Fibroblast of the conjunctiva (primary cell): ENCODE measurements at regions not wholly inside any gene's neighbourhood (a gene's known extent, or its start where the extent isn't known, plus 50 kb on each side); places are given as distances from the start of the nearest gene placed in this dataset.
"Not testable (repeated sequence)": the region's sequence is repeated elsewhere in the genome, so short reads cannot be mapped to it uniquely, and the experiment has no call there.

ENCODE experiments used
- DNase-seq: peaks from one replicate; pipeline ENCODE4 v3.0.0-alpha.2; 2010; ENCODE audit warnings: low read depth

DNA sequence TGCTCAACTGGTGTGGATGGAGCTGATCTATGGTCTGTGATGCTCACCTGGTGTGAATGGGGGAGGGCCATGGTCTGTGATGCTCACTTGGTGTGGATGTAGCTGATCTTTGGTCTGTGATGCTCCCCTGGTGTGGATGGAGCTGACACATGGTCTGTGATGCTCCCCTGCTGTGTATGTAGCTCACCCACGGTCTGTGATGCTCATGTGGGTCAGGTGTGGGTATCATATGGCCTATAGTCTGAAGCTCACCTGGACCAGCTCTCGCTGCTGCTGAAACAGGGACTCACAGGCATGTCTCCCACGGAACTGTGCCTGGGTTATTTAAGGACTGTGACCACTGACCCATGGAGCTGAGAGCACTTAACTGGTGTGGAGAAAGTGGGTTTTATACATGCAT lies 109.7 kb downstream of the CRLF2 start:
- DNase-seq: no peak

DNA sequence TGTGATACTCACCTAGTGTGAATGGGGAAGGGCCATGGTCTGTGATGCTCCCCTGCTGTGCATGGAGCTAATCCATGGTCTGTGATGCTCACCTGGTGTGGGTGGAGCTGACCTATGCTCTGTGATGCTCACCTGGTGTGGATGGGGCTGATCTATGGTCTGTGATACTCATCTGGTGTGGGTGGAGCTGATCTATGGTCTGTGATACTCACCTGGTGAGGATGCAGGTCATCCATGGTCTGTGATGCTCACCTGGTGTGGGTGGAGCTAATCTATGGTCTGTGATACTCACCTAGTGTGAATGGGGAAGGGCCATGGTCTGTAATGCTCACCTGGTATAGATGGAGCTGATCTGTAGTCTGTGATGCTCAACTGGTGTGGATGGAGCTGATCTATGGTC lies 110.2 kb downstream of the CRLF2 start:
- not testable (repeated sequence) for DNase-seq

- no peak for DNase-seq
Measured at GRCh38 chrX:1099146-1099770, 113.2 kb downstream of the CRLF2 start.

DNA sequence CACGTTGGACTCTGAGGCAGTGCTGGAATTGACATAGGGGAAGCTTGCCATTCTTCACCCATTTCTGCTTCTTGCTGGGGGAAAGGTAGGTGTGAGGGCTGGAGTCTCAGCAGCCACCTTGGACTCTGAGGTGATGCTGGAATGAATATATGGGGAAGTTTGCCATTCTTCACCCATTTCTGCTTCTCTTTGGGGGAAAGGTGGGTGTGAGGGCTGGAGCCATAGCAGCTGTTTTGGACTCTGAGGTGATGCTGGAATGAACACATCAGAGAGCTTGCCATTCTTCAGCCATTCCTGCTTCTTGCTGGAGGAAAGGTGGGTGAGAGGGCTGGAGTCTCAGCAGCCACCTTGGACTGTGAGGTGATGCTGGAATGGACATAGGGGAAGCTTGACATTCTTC lies 115.1 kb downstream of the CRLF2 start:
- DNase-seq: no peak

DNA sequence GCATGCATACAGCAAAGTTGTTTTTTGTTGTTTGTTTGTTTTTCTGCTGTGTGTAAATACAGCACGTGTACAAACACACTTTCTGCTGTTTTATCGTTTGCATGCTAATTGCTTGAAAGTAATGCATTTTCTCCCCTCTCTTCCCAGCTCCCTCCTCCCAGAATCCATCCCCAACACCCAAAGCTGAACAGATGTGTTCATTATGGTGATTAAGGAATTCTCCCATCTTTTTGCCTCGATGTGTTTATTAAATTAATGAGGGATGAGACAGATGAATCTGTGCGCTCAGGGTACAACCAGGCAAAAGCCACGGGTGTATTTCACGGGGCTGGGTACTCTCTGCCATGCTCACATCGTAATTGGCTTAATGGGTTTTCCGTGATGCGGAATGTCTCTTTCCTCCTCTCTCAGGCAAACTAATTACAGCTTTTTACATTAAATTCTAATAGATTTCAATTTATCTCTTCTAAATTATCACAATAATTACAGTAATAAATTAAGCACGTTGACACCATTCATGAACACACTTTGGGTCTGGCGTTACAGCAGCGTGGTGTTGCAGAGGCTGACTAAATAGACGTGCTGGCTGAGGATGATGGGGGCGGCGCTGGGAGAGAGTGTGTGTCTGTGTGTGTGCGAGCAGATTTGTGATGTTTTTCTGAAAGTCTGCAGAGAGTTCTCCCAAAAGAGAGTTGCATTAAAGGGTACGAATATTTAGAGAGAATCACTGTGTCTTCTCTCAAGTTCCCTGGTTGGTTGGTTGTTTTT lies 117.7 kb downstream of the CRLF2 start:
- no peak for DNase-seq

- DNase-seq: no peak
Measured at GRCh38 chrX:1093586-1094421, 118.6 kb downstream of the CRLF2 start.

- DNase-seq: no peak
Measured at GRCh38 chrX:1093121-1093520, 119.3 kb downstream of the CRLF2 start.

- DNase-seq: no peak
Measured at GRCh38 chrX:1086444-1087409, 125.7 kb downstream of the CRLF2 start.

GRCh38 chrX:1085871-1086270 lies 126.6 kb downstream of the CRLF2 start:
- DNase-seq: not testable (repeated sequence)

- no peak for DNase-seq
Measured at GRCh38 chrX:1084689-1085088, 127.8 kb downstream of the CRLF2 start.

- DNase-seq: no peak
Measured at GRCh38 chrX:1076871-1077651, 135.4 kb downstream of the CRLF2 start.

- no peak for DNase-seq
Measured at GRCh38 chrX:1075741-1076140, 136.7 kb downstream of the CRLF2 start.

GRCh38 chrX:1075156-1075555 lies 137.3 kb downstream of the CRLF2 start:
- DNase-seq: no peak

GRCh38 chrX:1074755-1075154 lies 137.7 kb downstream of the CRLF2 start:
- no peak for DNase-seq

DNA sequence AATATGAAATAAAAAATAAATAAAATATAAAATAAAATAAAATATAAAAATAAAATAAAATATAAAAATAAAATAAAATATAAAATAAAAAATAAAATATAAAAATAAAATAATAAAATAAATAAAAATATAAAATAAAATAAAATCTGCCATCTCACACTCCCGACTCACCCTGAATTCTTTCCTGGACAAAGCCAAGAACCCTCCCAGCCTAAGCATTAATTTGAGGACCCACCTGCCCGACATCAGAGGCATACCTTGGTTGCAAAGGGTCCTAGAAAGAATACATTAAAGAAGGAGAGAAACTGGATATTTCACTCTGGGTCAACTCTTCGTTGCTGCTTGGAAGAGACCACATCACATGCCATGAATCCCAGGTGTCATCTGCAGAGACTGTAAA lies 138.3 kb downstream of the CRLF2 start:
- DNase-seq: no peak

DNA sequence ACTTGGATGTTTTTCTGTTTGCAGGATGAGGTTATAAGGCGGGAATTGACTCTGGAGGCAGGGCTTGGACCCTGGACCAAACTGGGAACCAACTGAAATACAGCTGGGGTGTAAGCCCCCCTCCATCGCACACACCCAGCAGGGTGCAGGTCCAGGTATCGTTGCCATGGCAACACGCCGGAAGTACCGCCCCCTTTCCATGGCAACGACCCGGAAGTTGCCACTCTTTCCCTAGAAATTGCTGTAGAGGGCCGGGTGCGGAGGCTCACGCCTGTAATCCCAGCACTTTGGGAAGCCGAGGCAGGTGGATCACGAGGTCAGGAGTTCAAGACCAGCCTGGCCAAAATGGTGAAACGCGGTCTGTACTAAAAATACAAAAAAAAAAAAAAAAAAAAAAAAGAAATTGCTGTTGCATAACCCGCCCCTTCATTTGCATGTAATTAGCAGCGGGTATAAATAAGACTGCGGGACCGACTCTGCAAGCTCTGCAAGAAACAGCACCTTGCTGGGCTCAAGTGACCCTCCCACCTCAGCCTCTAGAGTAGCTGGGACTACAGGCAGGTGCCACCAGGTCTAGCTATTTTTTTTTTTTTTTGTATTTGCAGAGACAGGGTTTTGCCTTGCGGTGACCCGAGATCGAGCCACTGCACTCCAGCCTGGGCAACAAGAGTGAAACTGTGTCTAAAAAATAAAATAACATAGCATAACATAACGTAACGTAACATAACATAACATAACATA lies 139.6 kb downstream of the CRLF2 start:
- DNase-seq: no peak

DNA sequence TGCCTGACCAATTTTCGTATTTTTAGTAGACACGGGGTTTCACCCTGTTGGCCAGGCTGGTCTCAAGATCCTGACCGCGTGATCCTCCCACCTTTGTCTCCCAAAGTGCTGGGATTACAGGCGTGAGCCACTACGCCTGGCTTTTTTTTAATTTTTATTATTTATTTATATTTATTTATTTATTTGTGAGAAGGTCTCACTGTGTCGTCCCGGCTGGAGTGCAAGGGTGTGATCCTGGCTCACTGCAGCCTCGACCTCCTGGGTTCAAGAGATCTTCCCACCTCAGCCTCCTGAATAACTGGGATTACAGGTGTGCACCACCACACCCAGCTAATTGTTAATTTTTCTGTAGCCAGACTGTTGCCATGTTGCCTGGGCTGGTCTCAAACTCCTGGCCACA lies 141.1 kb downstream of the CRLF2 start:
- no peak for DNase-seq

- no peak for DNase-seq
Measured at GRCh38 chrX:1062351-1062750, 150.1 kb downstream of the CRLF2 start.

- DNase-seq: no peak
Measured at GRCh38 chrX:1060562-1060960, 151.9 kb downstream of the CRLF2 start.
